IMR-90 (cell line): ENCODE measurements at regions not wholly inside any gene's neighbourhood (a gene's known extent, or its start where the extent isn't known, plus 50 kb on each side); places are given as distances from the start of the nearest gene placed in this dataset.

ENCODE experiments used
- ATAC-seq: fragments of 200-7000 bp; cut with Tn5 transposase; 2 replicates; pipeline ENCODE4 v1.9.1; 2020; ENCODE audit warnings: low read depth, mild to moderate bottlenecking, moderate library complexity
- BruUV-seq: library from RNA; stranded (reverse); fragments of 400-500 nt; replicated peaks from 2 replicates; lab custom pipeline; 2021; lab: Mats Ljungman, UMichigan
- CTCF ChIA-PET: fragments of 300-600 bp; formaldehyde crosslinking; extraction: SDS; loops from one replicate; lab custom pipeline; 2021; ENCODE audit warnings: antibody characterized with exemption; lab: Yijun Ruan, JAX
- POLR2A ChIA-PET: fragments of 300-600 bp; sonication (Branson Sonifier 250); formaldehyde crosslinking; loops from one replicate; lab custom pipeline; 2022; ENCODE audit warnings: antibody characterized with exemption; ENCODE audit not compliant: unreplicated experiment; lab: Charles Lee
- DNase-seq: peaks from one replicate; pipeline ENCODE4 v3.0.0; 2013
- H2AFZ ChIP-seq: replicated peaks from 2 replicates; pipeline ENCODE3; 2013; ENCODE audit warnings: low read length, mild to moderate bottlenecking; ENCODE audit not compliant: poor library complexity
- H2AK5ac ChIP-seq: 2 replicates; pipeline ENCODE4 v1.6.1; 2013; ENCODE audit warnings: low read depth, low read length, inconsistent platforms
- H2AK9ac ChIP-seq: replicated peaks from 2 replicates; pipeline ENCODE3; 2013; ENCODE audit warnings: mild to moderate bottlenecking, low read depth, low read length, moderate library complexity; ENCODE audit not compliant: poor library complexity
- H2BK120ac ChIP-seq: 2 replicates; pipeline ENCODE4 v1.6.1; 2013; ENCODE audit warnings: low read depth, low read length, inconsistent platforms
- H2BK15ac ChIP-seq: 3 replicates; pipeline ENCODE4 v1.6.1; 2013; ENCODE audit warnings: low read depth, low read length, inconsistent platforms
- H2BK20ac ChIP-seq: 2 replicates; pipeline ENCODE4 v1.6.1; 2013; ENCODE audit warnings: low read depth, mild to moderate bottlenecking, inconsistent platforms, low read length, moderate library complexity
- H2BK5ac ChIP-seq: 2 replicates; pipeline ENCODE4 v1.6.1; 2013; ENCODE audit warnings: mild to moderate bottlenecking, low read depth, low read length, inconsistent platforms; ENCODE audit not compliant: poor library complexity, severe bottlenecking
- H3K14ac ChIP-seq: replicated peaks from 2 replicates; pipeline ENCODE4 v1.6.1; 2013; ENCODE audit warnings: low read depth, low read length, inconsistent platforms
- H3K18ac ChIP-seq: 2 replicates; pipeline ENCODE4 v1.6.1; 2013; ENCODE audit warnings: low read depth, low read length, control low read depth
- H3K23ac ChIP-seq: 2 replicates; pipeline ENCODE4 v1.6.1; 2013; ENCODE audit warnings: low read depth, low read length, inconsistent platforms
- H3K27ac ChIP-seq: 2 replicates; pipeline ENCODE4 v1.5.1; 2013; ENCODE audit warnings: mild to moderate bottlenecking, control low read depth, low read length; ENCODE audit not compliant: insufficient read depth
- H3K27me3 ChIP-seq: 2 replicates; pipeline ENCODE4 v1.6.1; 2013; ENCODE audit warnings: low read length; ENCODE audit not compliant: control insufficient read depth, insufficient read depth
- H3K36me3 ChIP-seq: 2 replicates; pipeline ENCODE4 v1.6.1; 2013; ENCODE audit warnings: low read length, mixed read lengths; ENCODE audit not compliant: control insufficient read depth, insufficient read depth
- H3K4ac ChIP-seq: 2 replicates; pipeline ENCODE4 v1.6.1; 2013; ENCODE audit warnings: low read depth, low read length, inconsistent platforms
- H3K4me1 ChIP-seq: 2 replicates; pipeline ENCODE4 v1.6.1; 2013; ENCODE audit warnings: low read length, mixed read lengths; ENCODE audit not compliant: control insufficient read depth, insufficient read depth
- H3K4me2 ChIP-seq: 2 replicates; pipeline ENCODE4 v1.6.1; 2013; ENCODE audit warnings: low read depth, mild to moderate bottlenecking, control low read depth, low read length, moderate library complexity
- H3K4me3 ChIP-seq: 2 replicates; pipeline ENCODE4 v1.5.1; 2013; ENCODE audit warnings: low read depth, mild to moderate bottlenecking, control low read depth, low read length, moderate library complexity; ENCODE audit not compliant: insufficient read depth
- H3K56ac ChIP-seq: 2 replicates; pipeline ENCODE4 v1.6.1; 2013; ENCODE audit warnings: low read length, inconsistent platforms; ENCODE audit not compliant: insufficient read depth; ENCODE audit errors: extremely low read depth
- H3K79me1 ChIP-seq, 2 experiments: 2 replicates each; pipeline ENCODE4 v1.6.1; 2013; ENCODE audit warnings: low read length in 2 of 2, inconsistent platforms in 1 of 2, low read depth in 1 of 2
- H3K9ac ChIP-seq: 2 replicates; pipeline ENCODE4 v1.6.1; 2013; ENCODE audit warnings: low read depth, low read length, control low read depth
- H3K9me1 ChIP-seq: 2 replicates; pipeline ENCODE4 v1.6.1; 2013; ENCODE audit warnings: low read length, inconsistent platforms; ENCODE audit not compliant: insufficient read depth
- H3K9me3 ChIP-seq: 2 replicates; pipeline ENCODE4 v1.6.1; 2013; ENCODE audit warnings: low read length; ENCODE audit not compliant: control insufficient read depth, insufficient read depth
- H4K20me1 ChIP-seq: 2 replicates; pipeline ENCODE4 v1.6.1; 2013; ENCODE audit warnings: low read length, inconsistent platforms; ENCODE audit not compliant: insufficient read depth
- H4K5ac ChIP-seq: 2 replicates; pipeline ENCODE4 v1.6.1; 2013; ENCODE audit warnings: mild to moderate bottlenecking, low read depth, low read length, control low read depth
- H4K8ac ChIP-seq, 2 experiments: 2 replicates each; pipeline ENCODE4 v1.6.1; 2013; ENCODE audit warnings: low read depth in 2 of 2, low read length in 2 of 2, control low read depth in 1 of 2, inconsistent platforms in 1 of 2
- H4K91ac ChIP-seq: 2 replicates; pipeline ENCODE4 v1.6.1; 2013; ENCODE audit warnings: low read depth, low read length, inconsistent platforms; ENCODE audit not compliant: insufficient read depth
- CEBPB ChIP-seq: IDR thresholded peaks from 2 replicates; pipeline ENCODE4 v1.6.1; 2012; ENCODE audit warnings: low read depth, low read length, improper control_type of control experiment
- CTCF ChIP-seq: conservative IDR thresholded peaks from 2 replicates; pipeline ENCODE4 v1.5.1; 2012; ENCODE audit warnings: mild to moderate bottlenecking, low read depth, low read length, improper control_type of control experiment
- MAFK ChIP-seq: IDR thresholded peaks from 2 replicates; pipeline ENCODE4 v1.6.1; 2012; ENCODE audit warnings: low read depth, low read length, improper control_type of control experiment
- NFE2L2 ChIP-seq: fragments of 150-350 bp; IDR thresholded peaks from 2 replicates; pipeline ENCODE4 v1.6.1; 2016; ENCODE audit warnings: low read depth, mild to moderate bottlenecking, low read length
- POLR2A ChIP-seq: IDR thresholded peaks from 2 replicates; pipeline ENCODE4 v1.6.1; 2012; ENCODE audit warnings: mild to moderate bottlenecking, low read depth, low read length
- RAD21 ChIP-seq: IDR thresholded peaks from 2 replicates; pipeline ENCODE4 v1.6.1; 2012; ENCODE audit warnings: low read length, improper control_type of control experiment
- RFX5 ChIP-seq: IDR thresholded peaks from 2 replicates; pipeline ENCODE4 v1.8.0; 2012; ENCODE audit warnings: low read depth, mild to moderate bottlenecking, low read length, moderate library complexity
- WGBS, 2 experiments: methylation state at CpG; one replicate each; pipeline versions ENCODE4 v1.1.5 to v1.1.7; 2013; ENCODE audit warnings: missing lambda C conversion rate in 2 of 2; ENCODE audit not compliant: insufficient read length in 1 of 2; ENCODE audit errors: extremely low coverage in 2 of 2; 5-methylcytosine and 5-hydroxymethylcytosine counted together
- dilution Hi-C: fragments of 300-500 bp; cut with HindIII; formaldehyde crosslinking; loops from one replicate; pipeline ENCODE4 v1.14.3; 2018; ENCODE audit warnings: low sequenced_read_pairs; ENCODE audit not compliant: unreplicated experiment
- in situ Hi-C: fragments of 300-500 bp; cut with MboI; formaldehyde crosslinking; loops from 3 replicates; pipeline ENCODE4 v1.14.3; 2019; ENCODE audit warnings: low sequenced_read_pairs, inconsistent platforms, mixed read lengths
- intact Hi-C: fragments of 100-400 bp; cut with micrococcal nuclease; formaldehyde crosslinking; loops from 2 replicates; pipeline ENCODE4 v1.10.0; 2022

- ATAC-seq: no peak
- Histone ChIP-seq H3K9me3 (peaks cover 6% of the 10 kb centered on the region), H2BK5ac (no peak overlapping the region), H2AK5ac (no peak overlapping the region), H4K91ac (no peak overlapping the region), H3K56ac (no peak overlapping the region), H3K4me2 (no peak overlapping the region), H2BK20ac (no peak overlapping the region), H3K79me1 (no peaks in the 10 kb centered on the region), H3K27me3 (no peaks in the 10 kb centered on the region), H3K9ac (no peak overlapping the region), H2AFZ (no peak overlapping the region), H3K4me3 (no peak overlapping the region), H4K5ac (no peak overlapping the region), H3K4me1 (no peaks in the 10 kb centered on the region), H3K18ac (no peak overlapping the region), H3K14ac (no peak overlapping the region), H2AK9ac (no peak overlapping the region), H3K9me1 (no peaks in the 10 kb centered on the region), H4K20me1 (no peaks in the 10 kb centered on the region), H2BK15ac (no peak overlapping the region), H3K4ac (no peak overlapping the region), H3K23ac (no peak overlapping the region), H3K36me3 (no peaks in the 10 kb centered on the region), H4K8ac (no peak overlapping the region), H2BK120ac (no peak overlapping the region), H3K27ac (no peak overlapping the region)
- dilution Hi-C loops (no loop called here), in situ Hi-C loops (no loop called here), intact Hi-C loops (no loop called here)
- CTCF ChIA-PET: no interaction called here
- WGBS, 2 experiments: no CpG with 5 or more reads among the region's 3 CpGs
- BruUV-seq: no TSS peak
- TF ChIP-seq RAD21: no peak
- no peak for TF ChIP-seq CTCF
- TF ChIP-seq CEBPB: no peak
- TF ChIP-seq NFE2L2: no peak
- TF ChIP-seq POLR2A: no peak
- no peak for TF ChIP-seq RFX5
- no peak for TF ChIP-seq MAFK
- DNase-seq: no peak
- POLR2A ChIA-PET: no interaction called here
Observed at GRCh38 chr2:56576001-56576400, 392.2 kb downstream of the CCDC85A start.
